HG03571 (cell line): ENCODE measurements at regions not wholly inside any gene's neighbourhood (a gene's known extent, or its start where the extent isn't known, plus 50 kb on each side); places are given as distances from the start of the nearest gene placed in this dataset.
"Not testable (repeated sequence)": the region's sequence is repeated elsewhere in the genome, so short reads cannot be mapped to it uniquely, and the experiment has no call there.

Experiments used
- ATAC-seq: cut with Tn5 transposase; IDR thresholded peaks from one replicate; pipeline ENCODE4 v1.9.1; 2021; ENCODE audit not compliant: unreplicated experiment

GRCh38 chr4:18155067-18156041, 133.8 kb upstream of the LCORL start:
- ATAC-seq = no peak

- no peak for ATAC-seq
Observed at GRCh38 chr4:18138076-18138665, 116.6 kb upstream of the LCORL start.

GRCh38 chr4:18134111-18134510, 112.6 kb upstream of the LCORL start:
- ATAC-seq = no peak

- no peak for ATAC-seq
Observed at GRCh38 chr4:18130256-18130655, 108.7 kb upstream of the LCORL start.

- no peak for ATAC-seq
Observed at GRCh38 chr4:18128241-18128640, 106.7 kb upstream of the LCORL start.

GRCh38 chr4:18127030-18127429, 105.5 kb upstream of the LCORL start:
- ATAC-seq = no peak

- no peak for ATAC-seq
Observed at GRCh38 chr4:18113710-18114331, 92.3 kb upstream of the LCORL start.

- ATAC-seq = no peak
Observed at GRCh38 chr4:18111081-18111480, 89.5 kb upstream of the LCORL start.

GRCh38 chr4:18110099-18110498, 88.5 kb upstream of the LCORL start:
- ATAC-seq = no peak

GRCh38 chr4:18109676-18110075, 88.1 kb upstream of the LCORL start:
- no peak for ATAC-seq

GRCh38 chr4:18107848-18108528, 86.4 kb upstream of the LCORL start:
- ATAC-seq = not testable (repeated sequence)

- no peak for ATAC-seq
Observed at GRCh38 chr4:18106620-18107019, 85.1 kb upstream of the LCORL start.

- ATAC-seq = peak; percentile 79
Observed at GRCh38 chr4:18105030-18106011, 83.8 kb upstream of the LCORL start.

- ATAC-seq = no peak
Observed at GRCh38 chr4:18103876-18104605, 82.5 kb upstream of the LCORL start.

GRCh38 chr4:18100657-18101056, 79.1 kb upstream of the LCORL start:
- ATAC-seq = no peak

- not testable (repeated sequence) for ATAC-seq
Observed at GRCh38 chr4:18090447-18090846, 68.9 kb upstream of the LCORL start.

- no peak for ATAC-seq
Observed at GRCh38 chr4:18082236-18082635, 60.7 kb upstream of the LCORL start.

- ATAC-seq = no peak
Observed at GRCh38 chr4:18081708-18082107, 60.2 kb upstream of the LCORL start.

- ATAC-seq = no peak
Observed at GRCh38 chr4:18077808-18078207, 56.3 kb upstream of the LCORL start.
